ENCODE measurements at regions not wholly inside any gene's neighbourhood (a gene's known extent, or its start where the extent isn't known, plus 50 kb on each side); places are given as distances from the start of the nearest gene placed in this dataset.

GRCh38 chr13:84417416-84417815 is 535.1 kb upstream of the SLITRK1 start:
- no peaks in the 10 kb centered on the region for H3K27me3 Mint-ChIP-seq
- DNase-seq (no peak), ATAC-seq (replicated peaks in 1 of 4) (no peak)
- no CpG with 5 or more reads among the region's 1 CpG for WGBS (ENCODE audit: insufficient coverage)
- no peak overlapping the region for H3K27ac Mint-ChIP-seq
- no peaks in the 10 kb centered on the region for H3K36me3 ChIP-seq (ENCODE audit: control insufficient read depth in 2 of 2, extremely low read depth in 1 of 2, insufficient read depth in 1 of 2, low read length in 1 of 2)
- ChIA-PET CTCF (no interaction called here), POLR2A (interaction anchor here in 1 of 2 donors (0.6 kb wide), 1 partner anchor 1668 kb away, joined by 5 read pairs; no protein-coding TSS in a partner anchor)
- H3K9me3 ChIP-seq, result no peaks in the 10 kb centered on the region
- H3K4me1 Mint-ChIP-seq, result no peaks in the 10 kb centered on the region
- no peaks in the 10 kb centered on the region for H3K36me3 Mint-ChIP-seq
- H3K4me3 Mint-ChIP-seq, result no peak overlapping the region
- no peaks in the 10 kb centered on the region for H3K4me1 ChIP-seq (ENCODE audit: control insufficient read depth in 1 of 2, extremely low read depth in 1 of 2, insufficient read depth in 2 of 2, low read length in 2 of 2)
- H3K27me3 ChIP-seq (replicated peaks in 1 of 2; ENCODE audit: control insufficient read depth in 2 of 2, extremely low read depth in 1 of 2, insufficient read depth in 2 of 2, low read length in 1 of 2), result no peaks in the 10 kb centered on the region
- H3K27ac ChIP-seq (ENCODE audit: low read length), result no peak overlapping the region
- peaks cover 4 to 20% (median 15%) of the 10 kb centered on the region in 3 donors for H3K9me3 Mint-ChIP-seq
- no peak overlapping the region for H3K4me3 ChIP-seq (ENCODE audit: control insufficient read depth in 1 of 2, extremely low read depth in 1 of 2, low read length in 1 of 2)

- Mint-ChIP-seq H3K9me3 (peaks cover 0 to 13% (median 0%) of the 10 kb centered on the region in 3 donors), H3K4me1 (no peaks in the 10 kb centered on the region), H3K27me3 (no peaks in the 10 kb centered on the region), H3K4me3 (no peak overlapping the region), H3K27ac (no peak overlapping the region), H3K36me3 (no peaks in the 10 kb centered on the region)
- Histone ChIP-seq H3K27ac (ENCODE audit: low read length) (no peak overlapping the region), H3K4me3 (ENCODE audit: control insufficient read depth in 1 of 2, extremely low read depth in 1 of 2, low read length in 1 of 2) (no peak overlapping the region), H3K36me3 (ENCODE audit: control insufficient read depth in 2 of 2, extremely low read depth in 1 of 2, insufficient read depth in 1 of 2, low read length in 1 of 2) (no peaks in the 10 kb centered on the region), H3K9me3 (no peaks in the 10 kb centered on the region), H3K27me3 (replicated peaks in 1 of 2; ENCODE audit: control insufficient read depth in 2 of 2, extremely low read depth in 1 of 2, insufficient read depth in 2 of 2, low read length in 1 of 2) (no peaks in the 10 kb centered on the region), H3K4me1 (ENCODE audit: control insufficient read depth in 1 of 2, extremely low read depth in 1 of 2, insufficient read depth in 2 of 2, low read length in 2 of 2) (no peaks in the 10 kb centered on the region)
- WGBS (ENCODE audit: insufficient coverage), result no CpG with 5 or more reads among the region's 2 CpGs
- CTCF ChIA-PET, result no interaction called here
- ATAC-seq (replicated peaks in 1 of 4), result no peak
- POLR2A ChIA-PET, result interaction anchor here (0.6 kb wide), 2 partner anchors 38 to 424 kb away, joined by 3 read pairs; no protein-coding TSS in a partner anchor
- DNase-seq, result no peak
Observed at GRCh38 chr13:84413016-84413415, 530.7 kb upstream of the SLITRK1 start.

GRCh38 chr13:84405286-84405685 is 523.0 kb upstream of the SLITRK1 start:
- H3K27ac ChIP-seq (ENCODE audit: low read length), result no peak overlapping the region
- H3K9me3 ChIP-seq, result no peaks in the 10 kb centered on the region
- H3K4me1 ChIP-seq (ENCODE audit: control insufficient read depth in 1 of 2, extremely low read depth in 1 of 2, insufficient read depth in 2 of 2, low read length in 2 of 2), result no peaks in the 10 kb centered on the region
- DNase-seq (no peak), ATAC-seq (replicated peaks in 1 of 4) (no peak)
- ChIA-PET CTCF (no interaction called here), POLR2A (no interaction called here)
- Mint-ChIP-seq H3K4me1 (no peaks in the 10 kb centered on the region), H3K4me3 (no peak overlapping the region), H3K36me3 (no peaks in the 10 kb centered on the region), H3K9me3 (peaks cover 4 to 10% (median 4%) of the 10 kb centered on the region in 3 donors), H3K27ac (no peak overlapping the region), H3K27me3 (no peaks in the 10 kb centered on the region)
- no peaks in the 10 kb centered on the region for H3K27me3 ChIP-seq (replicated peaks in 1 of 2; ENCODE audit: control insufficient read depth in 2 of 2, extremely low read depth in 1 of 2, insufficient read depth in 2 of 2, low read length in 1 of 2)
- no CpG with 5 or more reads among the region's 1 CpG for WGBS (ENCODE audit: insufficient coverage)
- no peak overlapping the region for H3K4me3 ChIP-seq (ENCODE audit: control insufficient read depth in 1 of 2, extremely low read depth in 1 of 2, low read length in 1 of 2)
- no peaks in the 10 kb centered on the region for H3K36me3 ChIP-seq (ENCODE audit: control insufficient read depth in 2 of 2, extremely low read depth in 1 of 2, insufficient read depth in 1 of 2, low read length in 1 of 2)

GRCh38 chr13:84400706-84401105 is 518.4 kb upstream of the SLITRK1 start:
- H3K4me1 ChIP-seq (ENCODE audit: control insufficient read depth in 1 of 2, extremely low read depth in 1 of 2, insufficient read depth in 2 of 2, low read length in 2 of 2), result no peaks in the 10 kb centered on the region
- no peaks in the 10 kb centered on the region for H3K27me3 ChIP-seq (replicated peaks in 1 of 2; ENCODE audit: control insufficient read depth in 2 of 2, extremely low read depth in 1 of 2, insufficient read depth in 2 of 2, low read length in 1 of 2)
- H3K27ac ChIP-seq (ENCODE audit: low read length), result no peak overlapping the region
- DNase-seq (no peak), ATAC-seq (replicated peaks in 1 of 4) (no peak)
- no peak overlapping the region for H3K4me3 Mint-ChIP-seq
- peaks cover 4 to 6% (median 5%) of the 10 kb centered on the region in 3 donors for H3K9me3 Mint-ChIP-seq
- H3K27me3 Mint-ChIP-seq, result no peaks in the 10 kb centered on the region
- no peaks in the 10 kb centered on the region for H3K36me3 Mint-ChIP-seq
- H3K4me1 Mint-ChIP-seq, result no peaks in the 10 kb centered on the region
- H3K9me3 ChIP-seq, result no peaks in the 10 kb centered on the region
- no peak overlapping the region for H3K27ac Mint-ChIP-seq
- H3K36me3 ChIP-seq (ENCODE audit: control insufficient read depth in 2 of 2, extremely low read depth in 1 of 2, insufficient read depth in 1 of 2, low read length in 1 of 2), result no peaks in the 10 kb centered on the region
- ChIA-PET CTCF (no interaction called here), POLR2A (no interaction called here)
- WGBS (ENCODE audit: insufficient coverage), result no CpG with 5 or more reads among the region's 2 CpGs
- no peak overlapping the region for H3K4me3 ChIP-seq (ENCODE audit: control insufficient read depth in 1 of 2, extremely low read depth in 1 of 2, low read length in 1 of 2)

GRCh38 chr13:84399320-84400085 is 517.2 kb upstream of the SLITRK1 start:
- CTCF ChIA-PET, result no interaction called here
- Histone ChIP-seq H3K4me3 (ENCODE audit: control insufficient read depth in 1 of 2, extremely low read depth in 1 of 2, low read length in 1 of 2) (no peak overlapping the region), H3K36me3 (ENCODE audit: control insufficient read depth in 2 of 2, extremely low read depth in 1 of 2, insufficient read depth in 1 of 2, low read length in 1 of 2) (no peaks in the 10 kb centered on the region), H3K9me3 (no peaks in the 10 kb centered on the region), H3K27ac (ENCODE audit: low read length) (no peak overlapping the region), H3K4me1 (ENCODE audit: control insufficient read depth in 1 of 2, extremely low read depth in 1 of 2, insufficient read depth in 2 of 2, low read length in 2 of 2) (no peaks in the 10 kb centered on the region), H3K27me3 (replicated peaks in 1 of 2; ENCODE audit: control insufficient read depth in 2 of 2, extremely low read depth in 1 of 2, insufficient read depth in 2 of 2, low read length in 1 of 2) (no peaks in the 10 kb centered on the region)
- no peaks in the 10 kb centered on the region for H3K27me3 Mint-ChIP-seq
- no peak overlapping the region for H3K27ac Mint-ChIP-seq
- ATAC-seq (replicated peaks in 1 of 4) (no peak), DNase-seq (no peak)
- H3K36me3 Mint-ChIP-seq, result no peaks in the 10 kb centered on the region
- 45% methylated on average over 2 of the region's 7 CpGs for WGBS (ENCODE audit: insufficient coverage)
- peaks cover 6 to 9% (median 7%) of the 10 kb centered on the region in 3 donors for H3K9me3 Mint-ChIP-seq
- no peak overlapping the region for H3K4me3 Mint-ChIP-seq
- POLR2A ChIA-PET, result no interaction called here
- no peaks in the 10 kb centered on the region for H3K4me1 Mint-ChIP-seq

GRCh38 chr13:84393981-84394625 is 511.8 kb upstream of the SLITRK1 start:
- POLR2A ChIA-PET, result no interaction called here

More at GRCh38 chr13:84393981-84394625, 511.8 kb upstream of the SLITRK1 start:
- no peaks in the 10 kb centered on the region for H3K27me3 ChIP-seq (replicated peaks in 1 of 2; ENCODE audit: control insufficient read depth in 2 of 2, extremely low read depth in 1 of 2, insufficient read depth in 2 of 2, low read length in 1 of 2)
- no peak for DNase-seq
- Mint-ChIP-seq H3K4me1 (no peaks in the 10 kb centered on the region), H3K4me3 (no peak overlapping the region), H3K27ac (no peak overlapping the region), H3K9me3 (peaks cover 4 to 25% (median 18%) of the 10 kb centered on the region in 3 donors), H3K36me3 (no peaks in the 10 kb centered on the region), H3K27me3 (no peaks in the 10 kb centered on the region)
- H3K36me3 ChIP-seq (ENCODE audit: control insufficient read depth in 2 of 2, extremely low read depth in 1 of 2, insufficient read depth in 1 of 2, low read length in 1 of 2), result no peaks in the 10 kb centered on the region
- H3K4me3 ChIP-seq (ENCODE audit: control insufficient read depth in 1 of 2, extremely low read depth in 1 of 2, low read length in 1 of 2), result no peak overlapping the region
- no peaks in the 10 kb centered on the region for H3K9me3 ChIP-seq
- ATAC-seq (replicated peaks in 1 of 4), result no peak
- H3K27ac ChIP-seq (ENCODE audit: low read length), result no peak overlapping the region
- no peaks in the 10 kb centered on the region for H3K4me1 ChIP-seq (ENCODE audit: control insufficient read depth in 1 of 2, extremely low read depth in 1 of 2, insufficient read depth in 2 of 2, low read length in 2 of 2)
- CTCF ChIA-PET, result no interaction called here
- 90% methylated on average over 2 of the region's 4 CpGs for WGBS (ENCODE audit: insufficient coverage)
